ENCODE measurements at regions not wholly inside any gene's neighbourhood (a gene's known extent, or its start where the extent isn't known, plus 50 kb on each side); places are given as distances from the start of the nearest gene placed in this dataset.

GRCh38 chr5:108672639-108673038 lies 75.1 kb upstream of the FER start:
- Histone ChIP-seq H4K20me1 (ENCODE audit: low read depth) (no peaks in the 10 kb centered on the region), H3K27ac (no peak overlapping the region), H3K79me2 (ENCODE audit: low read depth) (no peaks in the 10 kb centered on the region), H3F3A (ENCODE audit: low read depth) (peaks cover 22% of the 10 kb centered on the region), H3K36me3 (no peaks in the 10 kb centered on the region), H3K9ac (no peak overlapping the region), H3K9me3 (ENCODE audit: low read depth) (no peaks in the 10 kb centered on the region), H3K4me2 (peak overlapping the region; percentile 45), H3K4me1 (peaks cover 30% of the 10 kb centered on the region), H3K4me3 (no peak overlapping the region), H3K27me3 (peaks cover 17% of the 10 kb centered on the region), H2AFZ (replicated peaks) (no peak overlapping the region)
- no peaks in the 10 kb centered on the region for H3K9me3 Mint-ChIP-seq
- peak; percentile 27 for DNase-seq (ENCODE audit: low spot score)
- H3K4me1 Mint-ChIP-seq = peaks cover 12% of the 10 kb centered on the region
- no peak overlapping the region for H3K4me3 Mint-ChIP-seq
- TF ChIP-seq EZH2phosphoT487 (IDR thresholded peaks at IDR 0.05) = peak; percentile 59
- no peak for TF ChIP-seq CTCF (IDR thresholded peaks at IDR 0.05)
- no peak for TF ChIP-seq EZH2 (IDR thresholded peaks at IDR 0.05)
- peaks cover 4% of the 10 kb centered on the region for H3K27me3 Mint-ChIP-seq (ENCODE audit: insufficient read depth, low read depth)
- no peak overlapping the region for H3K27ac Mint-ChIP-seq
- H3K36me3 Mint-ChIP-seq = no peaks in the 10 kb centered on the region

GRCh38 chr5:108670591-108671289 lies 77.0 kb upstream of the FER start:
- H3K27ac ChIP-seq = no peak overlapping the region
- peaks cover 22% of the 10 kb centered on the region for H3F3A ChIP-seq (ENCODE audit: low read depth)
- peak overlapping the region; percentile 24 for H2AFZ ChIP-seq (replicated peaks)
- H3K9me3 Mint-ChIP-seq = no peaks in the 10 kb centered on the region
- peaks cover 4% of the 10 kb centered on the region for H3K27me3 Mint-ChIP-seq (ENCODE audit: insufficient read depth, low read depth)
- peaks cover 12% of the 10 kb centered on the region for H3K4me1 Mint-ChIP-seq
- H3K9me3 ChIP-seq (ENCODE audit: low read depth) = no peaks in the 10 kb centered on the region
- H3K36me3 ChIP-seq = no peaks in the 10 kb centered on the region
- no peaks in the 10 kb centered on the region for H4K20me1 ChIP-seq (ENCODE audit: low read depth)
- peaks cover 17% of the 10 kb centered on the region for H3K27me3 ChIP-seq
- H3K36me3 Mint-ChIP-seq = no peaks in the 10 kb centered on the region
- peak; percentile 29 for DNase-seq (ENCODE audit: low spot score)
- TF ChIP-seq EZH2phosphoT487 (IDR thresholded peaks at IDR 0.05) (no peak), CTCF (IDR thresholded peaks at IDR 0.05) (no peak), EZH2 (IDR thresholded peaks at IDR 0.05) (no peak)
- no peaks in the 10 kb centered on the region for H3K79me2 ChIP-seq (ENCODE audit: low read depth)
- H3K9ac ChIP-seq = no peak overlapping the region
- peak overlapping the region; percentile 24 for H3K4me2 ChIP-seq
- peaks cover 30% of the 10 kb centered on the region for H3K4me1 ChIP-seq
- H3K4me3 Mint-ChIP-seq = peak overlapping the region; percentile 28
- H3K4me3 ChIP-seq = no peak overlapping the region
- H3K27ac Mint-ChIP-seq = peak overlapping the region; percentile 23

- no peaks in the 10 kb centered on the region for H3K79me2 ChIP-seq (ENCODE audit: low read depth)
Measured at GRCh38 chr5:108669462-108669861, 78.2 kb upstream of the FER start.

More at GRCh38 chr5:108669462-108669861, 78.2 kb upstream of the FER start:
- H3K4me1 Mint-ChIP-seq = peaks cover 12% of the 10 kb centered on the region
- Histone ChIP-seq H3K4me3 (no peak overlapping the region), H3K9me3 (ENCODE audit: low read depth) (no peaks in the 10 kb centered on the region), H3K4me1 (peaks cover 30% of the 10 kb centered on the region), H3K36me3 (no peaks in the 10 kb centered on the region), H2AFZ (replicated peaks) (no peak overlapping the region), H3K27ac (no peak overlapping the region), H3K9ac (no peak overlapping the region), H3K4me2 (no peak overlapping the region), H3F3A (ENCODE audit: low read depth) (peaks cover 22% of the 10 kb centered on the region), H3K27me3 (peaks cover 13% of the 10 kb centered on the region), H4K20me1 (ENCODE audit: low read depth) (no peaks in the 10 kb centered on the region)
- no peak overlapping the region for H3K4me3 Mint-ChIP-seq
- no peak overlapping the region for H3K27ac Mint-ChIP-seq
- peaks cover 4% of the 10 kb centered on the region for H3K27me3 Mint-ChIP-seq (ENCODE audit: insufficient read depth, low read depth)
- TF ChIP-seq EZH2phosphoT487 (IDR thresholded peaks at IDR 0.05) (no peak), CTCF (IDR thresholded peaks at IDR 0.05) (no peak), EZH2 (IDR thresholded peaks at IDR 0.05) (no peak)
- no peaks in the 10 kb centered on the region for H3K9me3 Mint-ChIP-seq
- DNase-seq (ENCODE audit: low spot score) = no peak
- no peaks in the 10 kb centered on the region for H3K36me3 Mint-ChIP-seq

All from neural progenitor cell (in vitro differentiated cells).